ENCODE measurements at regions not wholly inside any gene's neighbourhood (a gene's known extent, or its start where the extent isn't known, plus 50 kb on each side); places are given as distances from the start of the nearest gene placed in this dataset.

DNA sequence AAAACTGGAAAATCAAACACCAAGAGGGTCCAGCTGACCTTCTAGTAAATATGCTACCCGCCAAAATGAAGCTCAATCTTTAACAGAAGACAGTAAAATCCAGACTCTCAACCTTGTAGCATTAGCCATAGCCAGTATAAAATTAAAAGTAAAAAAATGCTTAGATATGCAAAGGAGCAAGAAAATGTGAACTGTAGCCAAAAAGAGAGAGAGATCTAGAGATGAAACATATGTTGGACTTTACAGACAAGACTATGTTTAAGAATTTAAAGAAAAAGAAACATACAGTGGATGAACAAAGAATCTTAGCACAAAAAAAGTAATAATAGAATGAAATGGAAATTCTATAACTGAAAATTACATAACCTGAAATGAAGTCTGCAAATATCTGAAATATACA, 344.5 kb downstream of the LRATD1 start:
- TF ChIP-seq, protein P1, sequence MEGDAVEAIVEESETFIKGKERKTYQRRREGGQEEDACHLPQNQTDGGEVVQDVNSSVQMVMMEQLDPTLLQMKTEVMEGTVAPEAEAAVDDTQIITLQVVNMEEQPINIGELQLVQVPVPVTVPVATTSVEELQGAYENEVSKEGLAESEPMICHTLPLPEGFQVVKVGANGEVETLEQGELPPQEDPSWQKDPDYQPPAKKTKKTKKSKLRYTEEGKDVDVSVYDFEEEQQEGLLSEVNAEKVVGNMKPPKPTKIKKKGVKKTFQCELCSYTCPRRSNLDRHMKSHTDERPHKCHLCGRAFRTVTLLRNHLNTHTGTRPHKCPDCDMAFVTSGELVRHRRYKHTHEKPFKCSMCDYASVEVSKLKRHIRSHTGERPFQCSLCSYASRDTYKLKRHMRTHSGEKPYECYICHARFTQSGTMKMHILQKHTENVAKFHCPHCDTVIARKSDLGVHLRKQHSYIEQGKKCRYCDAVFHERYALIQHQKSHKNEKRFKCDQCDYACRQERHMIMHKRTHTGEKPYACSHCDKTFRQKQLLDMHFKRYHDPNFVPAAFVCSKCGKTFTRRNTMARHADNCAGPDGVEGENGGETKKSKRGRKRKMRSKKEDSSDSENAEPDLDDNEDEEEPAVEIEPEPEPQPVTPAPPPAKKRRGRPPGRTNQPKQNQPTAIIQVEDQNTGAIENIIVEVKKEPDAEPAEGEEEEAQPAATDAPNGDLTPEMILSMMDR (IDR thresholded peaks at IDR 0.05): no peak
- TF ChIP-seq, protein P2, sequence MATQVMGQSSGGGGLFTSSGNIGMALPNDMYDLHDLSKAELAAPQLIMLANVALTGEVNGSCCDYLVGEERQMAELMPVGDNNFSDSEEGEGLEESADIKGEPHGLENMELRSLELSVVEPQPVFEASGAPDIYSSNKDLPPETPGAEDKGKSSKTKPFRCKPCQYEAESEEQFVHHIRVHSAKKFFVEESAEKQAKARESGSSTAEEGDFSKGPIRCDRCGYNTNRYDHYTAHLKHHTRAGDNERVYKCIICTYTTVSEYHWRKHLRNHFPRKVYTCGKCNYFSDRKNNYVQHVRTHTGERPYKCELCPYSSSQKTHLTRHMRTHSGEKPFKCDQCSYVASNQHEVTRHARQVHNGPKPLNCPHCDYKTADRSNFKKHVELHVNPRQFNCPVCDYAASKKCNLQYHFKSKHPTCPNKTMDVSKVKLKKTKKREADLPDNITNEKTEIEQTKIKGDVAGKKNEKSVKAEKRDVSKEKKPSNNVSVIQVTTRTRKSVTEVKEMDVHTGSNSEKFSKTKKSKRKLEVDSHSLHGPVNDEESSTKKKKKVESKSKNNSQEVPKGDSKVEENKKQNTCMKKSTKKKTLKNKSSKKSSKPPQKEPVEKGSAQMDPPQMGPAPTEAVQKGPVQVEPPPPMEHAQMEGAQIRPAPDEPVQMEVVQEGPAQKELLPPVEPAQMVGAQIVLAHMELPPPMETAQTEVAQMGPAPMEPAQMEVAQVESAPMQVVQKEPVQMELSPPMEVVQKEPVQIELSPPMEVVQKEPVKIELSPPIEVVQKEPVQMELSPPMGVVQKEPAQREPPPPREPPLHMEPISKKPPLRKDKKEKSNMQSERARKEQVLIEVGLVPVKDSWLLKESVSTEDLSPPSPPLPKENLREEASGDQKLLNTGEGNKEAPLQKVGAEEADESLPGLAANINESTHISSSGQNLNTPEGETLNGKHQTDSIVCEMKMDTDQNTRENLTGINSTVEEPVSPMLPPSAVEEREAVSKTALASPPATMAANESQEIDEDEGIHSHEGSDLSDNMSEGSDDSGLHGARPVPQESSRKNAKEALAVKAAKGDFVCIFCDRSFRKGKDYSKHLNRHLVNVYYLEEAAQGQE (IDR thresholded peaks at IDR 0.05; ENCODE audit: low read depth, low read length): no peak
- TF ChIP-seq RCOR1 (IDR thresholded peaks at IDR 0.05; ENCODE audit: low read length) (no peak), MEF2A (IDR thresholded peaks at IDR 0.05; ENCODE audit: borderline replicate concordance, low read depth) (no peak)
- TF ChIP-seq, protein P3, sequence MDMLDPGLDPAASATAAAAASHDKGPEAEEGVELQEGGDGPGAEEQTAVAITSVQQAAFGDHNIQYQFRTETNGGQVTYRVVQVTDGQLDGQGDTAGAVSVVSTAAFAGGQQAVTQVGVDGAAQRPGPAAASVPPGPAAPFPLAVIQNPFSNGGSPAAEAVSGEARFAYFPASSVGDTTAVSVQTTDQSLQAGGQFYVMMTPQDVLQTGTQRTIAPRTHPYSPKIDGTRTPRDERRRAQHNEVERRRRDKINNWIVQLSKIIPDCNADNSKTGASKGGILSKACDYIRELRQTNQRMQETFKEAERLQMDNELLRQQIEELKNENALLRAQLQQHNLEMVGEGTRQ (IDR thresholded peaks at IDR 0.05; ENCODE audit: borderline replicate concordance, low read depth, low read length): no peak

All from SK-N-SH (cell line).